GM19395 (cell line): ENCODE measurements at regions not wholly inside any gene's neighbourhood (a gene's known extent, or its start where the extent isn't known, plus 50 kb on each side); places are given as distances from the start of the nearest gene placed in this dataset.

ENCODE experiments used
- ATAC-seq: cut with Tn5 transposase; IDR thresholded peaks from one replicate; pipeline ENCODE4 v1.9.1; 2021; ENCODE audit warnings: mild to moderate bottlenecking, moderate library complexity; ENCODE audit not compliant: unreplicated experiment

GRCh38 chr9:81532251-81532650 is 157.1 kb downstream of the TLE1 start:
- no peak for ATAC-seq

GRCh38 chr9:81531511-81531910 is 157.8 kb downstream of the TLE1 start:
- no peak for ATAC-seq

GRCh38 chr9:81530846-81531245 is 158.5 kb downstream of the TLE1 start:
- no peak for ATAC-seq

GRCh38 chr9:81530310-81530810 is 159.0 kb downstream of the TLE1 start:
- no peak for ATAC-seq

- no peak for ATAC-seq
Observed at GRCh38 chr9:81529556-81530193, 159.7 kb downstream of the TLE1 start.

- no peak for ATAC-seq
Observed at GRCh38 chr9:81526587-81526986, 162.8 kb downstream of the TLE1 start.

- ATAC-seq = peak; percentile 77
Observed at GRCh38 chr9:81522716-81523551, 166.4 kb downstream of the TLE1 start.

- ATAC-seq = no peak
Observed at GRCh38 chr9:81521892-81522291, 167.5 kb downstream of the TLE1 start.

GRCh38 chr9:81519816-81520495 is 169.4 kb downstream of the TLE1 start:
- no peak for ATAC-seq

GRCh38 chr9:81517954-81518353 is 171.4 kb downstream of the TLE1 start:
- no peak for ATAC-seq

- no peak for ATAC-seq
Observed at GRCh38 chr9:81513059-81513458, 176.3 kb downstream of the TLE1 start.

- ATAC-seq = no peak
Observed at GRCh38 chr9:81512641-81513040, 176.7 kb downstream of the TLE1 start.

GRCh38 chr9:81508476-81508875 is 180.9 kb downstream of the TLE1 start:
- ATAC-seq = no peak

- ATAC-seq = no peak
Observed at GRCh38 chr9:81506941-81507864, 182.1 kb downstream of the TLE1 start.

GRCh38 chr9:81499594-81499993 is 189.8 kb downstream of the TLE1 start:
- no peak for ATAC-seq

- ATAC-seq = no peak
Observed at GRCh38 chr9:81499021-81499454, 190.3 kb downstream of the TLE1 start.

- no peak for ATAC-seq
Observed at GRCh38 chr9:81498576-81498975, 190.8 kb downstream of the TLE1 start.

- ATAC-seq = no peak
Observed at GRCh38 chr9:81497091-81497490, 192.3 kb downstream of the TLE1 start.

GRCh38 chr9:81492710-81493447 is 196.5 kb downstream of the TLE1 start:
- no peak for ATAC-seq
